ENCODE measurements at regions not wholly inside any gene's neighbourhood (a gene's known extent, or its start where the extent isn't known, plus 50 kb on each side); places are given as distances from the start of the nearest gene placed in this dataset.
"Not testable (repeated sequence)": the region's sequence is repeated elsewhere in the genome, so short reads cannot be mapped to it uniquely, and the experiment has no call there.

- DNase-seq, result peak; percentile 20
Measured at GRCh38 chr12:125794401-125794800, 729.2 kb downstream of the AACS start.

- DNase-seq, result no peak
Measured at GRCh38 chr12:125797421-125798175, 732.4 kb downstream of the AACS start.

- DNase-seq, result no peak
Measured at GRCh38 chr12:125804660-125805059, 739.4 kb downstream of the AACS start.

GRCh38 chr12:125824276-125824675 is 759.0 kb downstream of the AACS start:
- no peak for DNase-seq

DNA sequence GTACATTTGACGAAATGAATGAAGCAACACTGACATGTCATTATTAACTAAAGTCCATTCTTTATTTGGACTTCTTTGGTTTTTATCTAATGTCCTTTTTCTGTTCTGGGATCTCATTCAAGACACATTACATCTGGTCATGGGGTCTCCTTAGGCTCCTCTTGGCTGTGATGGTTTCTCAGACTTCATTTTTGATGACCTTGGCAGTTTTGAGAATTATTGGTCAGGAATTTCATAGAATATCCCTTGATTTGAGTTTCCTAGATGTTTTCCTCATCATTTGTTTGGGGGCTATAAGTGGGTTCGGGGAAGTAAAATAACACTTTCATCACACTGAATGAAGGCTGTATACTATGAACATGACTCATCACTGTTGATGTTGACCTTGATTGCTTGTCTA is 770.6 kb downstream of the AACS start:
- no peak for DNase-seq

- DNase-seq, result no peak
Measured at GRCh38 chr12:125836647-125837046, 771.4 kb downstream of the AACS start.

- DNase-seq, result no peak
Measured at GRCh38 chr12:125841332-125841731, 776.1 kb downstream of the AACS start.

DNA sequence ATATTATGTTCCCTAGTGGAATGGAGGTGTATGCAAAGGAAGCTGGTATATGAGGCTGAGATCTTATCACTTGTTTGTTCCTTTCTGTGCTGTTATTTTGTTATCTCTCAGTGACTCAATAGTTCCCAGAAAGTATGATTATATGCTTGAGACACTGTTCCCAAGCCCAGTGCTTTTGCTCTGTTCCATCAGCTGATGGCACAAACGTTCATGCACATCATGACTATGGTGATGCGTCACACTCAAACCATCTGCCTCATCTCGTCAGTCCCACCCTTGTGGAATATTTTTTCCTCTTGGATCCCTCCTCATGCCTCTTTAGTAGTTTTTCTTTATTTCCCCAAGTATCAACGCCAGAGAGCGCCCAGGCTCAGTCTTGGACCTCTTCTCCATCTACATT is 786.9 kb downstream of the AACS start:
- DNase-seq, result no peak

- DNase-seq, result no peak
Measured at GRCh38 chr12:125852679-125853078, 787.4 kb downstream of the AACS start.

GRCh38 chr12:125853670-125854069 is 788.4 kb downstream of the AACS start:
- no peak for DNase-seq

DNA sequence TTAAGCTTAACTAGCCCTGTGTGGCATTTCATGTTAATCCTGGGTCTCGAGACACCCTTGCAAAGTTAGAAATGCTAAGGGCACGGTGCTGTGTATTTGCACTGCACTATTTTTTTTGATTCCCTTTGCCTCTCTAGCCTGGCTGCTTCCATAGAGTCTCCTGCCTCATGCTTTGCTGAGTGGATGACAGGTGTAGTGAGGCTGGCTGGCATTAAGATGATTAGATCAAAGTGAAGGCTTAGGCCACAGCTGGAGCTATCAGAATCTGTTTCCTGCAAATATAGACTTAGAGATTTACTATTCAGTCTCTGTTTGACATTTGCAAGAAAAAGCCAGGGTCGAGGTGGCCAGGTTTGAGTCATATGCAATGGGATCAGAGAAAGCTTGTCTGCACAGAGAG is 791.1 kb downstream of the AACS start:
- DNase-seq, result no peak

GRCh38 chr12:125856896-125857295 is 791.7 kb downstream of the AACS start:
- no peak for DNase-seq

DNA sequence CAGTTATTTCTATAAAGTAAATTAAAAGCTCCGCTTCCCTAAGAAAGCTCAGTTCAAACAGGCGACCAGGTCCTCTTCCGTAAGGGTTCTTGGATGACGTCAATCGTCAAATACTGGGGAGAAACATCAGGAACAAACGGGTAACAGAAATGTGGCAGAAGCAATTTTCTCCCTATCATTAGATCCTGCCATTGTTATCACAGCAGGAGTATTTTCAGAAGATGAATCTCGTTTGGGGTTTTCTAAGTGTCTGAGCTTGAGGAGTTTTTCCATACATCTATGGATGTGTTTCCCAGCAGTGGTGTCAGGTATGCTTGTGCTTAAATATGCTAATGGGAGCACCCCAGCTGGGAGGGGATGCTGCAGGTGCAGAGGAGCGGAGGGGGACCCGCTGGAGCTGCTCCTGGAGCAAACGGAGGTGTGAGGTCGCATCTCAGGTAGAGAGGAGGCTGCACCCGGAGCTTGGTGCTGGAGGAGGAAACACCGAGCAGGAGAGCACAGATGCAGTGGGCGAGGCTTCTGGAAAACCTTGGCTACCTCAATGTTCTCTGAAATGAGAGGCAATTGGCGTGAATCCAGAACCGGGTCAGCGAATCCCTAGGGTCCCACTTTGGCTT is 795.5 kb downstream of the AACS start:
- DNase-seq, result no peak

- DNase-seq, result peak; percentile 94
Measured at GRCh38 chr12:125861299-125862281, 796.4 kb downstream of the AACS start.

- not testable (repeated sequence) for DNase-seq
Measured at GRCh38 chr12:125865236-125865635, 800.0 kb downstream of the AACS start.

GRCh38 chr12:125871811-125872594 is 806.8 kb downstream of the AACS start:
- DNase-seq, result no peak

DNA sequence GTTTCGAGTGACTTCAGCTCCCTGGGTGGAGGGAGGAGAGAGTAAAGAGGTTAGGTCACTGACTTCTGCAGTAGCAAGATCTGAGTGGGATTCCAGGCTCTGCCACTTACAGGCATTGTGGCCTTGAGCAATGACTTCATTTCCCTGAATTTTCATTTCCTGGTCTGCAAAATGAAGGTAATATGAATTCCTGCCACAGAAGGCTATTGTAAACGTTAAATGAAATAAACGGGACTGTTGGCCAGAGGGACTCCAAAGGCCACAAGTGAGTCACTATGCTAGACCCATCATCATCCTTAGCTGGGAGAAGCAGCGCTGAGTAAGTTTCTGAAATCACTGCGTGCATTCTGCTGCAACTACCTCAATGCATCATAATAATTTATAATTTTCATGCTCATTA is 807.8 kb downstream of the AACS start:
- DNase-seq, result no peak

- DNase-seq, result no peak
Measured at GRCh38 chr12:125878483-125878882, 813.2 kb downstream of the AACS start.

DNA sequence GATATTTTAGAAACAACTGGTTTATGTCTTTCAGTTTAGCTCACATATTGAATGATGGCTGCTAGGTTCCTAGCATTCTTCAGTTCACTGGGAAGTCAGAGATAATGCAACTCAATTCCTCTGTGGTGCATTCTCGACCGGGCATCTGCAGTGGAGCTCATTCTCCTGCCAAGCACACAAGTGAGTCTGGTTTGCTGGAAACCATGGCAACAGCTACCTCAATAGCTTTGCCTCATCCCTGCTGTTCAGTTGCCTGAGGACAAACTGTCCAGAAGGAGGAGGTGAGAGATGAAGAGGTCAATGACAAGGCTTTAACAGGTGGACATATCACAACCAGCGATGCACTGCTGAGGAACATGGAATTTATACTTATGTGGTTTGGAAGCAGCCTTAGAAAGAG is 816.9 kb downstream of the AACS start:
- DNase-seq, result peak; percentile 12

- DNase-seq, result peak; percentile 4
Measured at GRCh38 chr12:125888921-125889320, 823.7 kb downstream of the AACS start.

DNA sequence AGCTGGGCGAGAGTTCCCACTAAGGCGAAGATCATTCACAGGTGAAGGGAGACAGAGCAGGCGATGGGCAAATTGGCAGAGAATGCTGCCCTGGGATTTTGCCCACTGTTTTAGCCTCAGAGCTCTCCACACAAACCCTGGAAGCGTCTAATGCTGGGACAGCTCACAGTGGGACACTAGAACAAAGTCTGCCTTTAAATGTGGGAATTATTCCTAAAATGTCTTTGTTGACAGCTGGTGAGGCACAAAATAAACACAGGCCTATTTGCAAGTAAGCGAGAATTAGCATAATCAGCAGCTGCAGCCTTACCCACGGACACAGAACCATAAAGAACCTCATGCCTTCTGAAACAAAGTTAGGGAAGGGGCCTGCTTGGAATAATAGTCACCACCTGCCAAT is 824.5 kb downstream of the AACS start:
- DNase-seq, result peak; percentile 27

GRCh38 chr12:125890366-125890905 is 825.2 kb downstream of the AACS start:
- peak; percentile 11 for DNase-seq
